GM12878 (cell line): ENCODE measurements at regions not wholly inside any gene's neighbourhood (a gene's known extent, or its start where the extent isn't known, plus 50 kb on each side); places are given as distances from the start of the nearest gene placed in this dataset.

ENCODE experiments used
- BACH1 ChIP-seq: fragments of 450-650 bp; IDR thresholded peaks from 2 replicates; pipeline ENCODE4 v1.6.1; 2017; ENCODE audit warnings: mild to moderate bottlenecking, borderline replicate concordance
- CREB1 ChIP-seq: IDR thresholded peaks from 2 replicates; pipeline ENCODE4 v1.6.1; 2012; ENCODE audit warnings: low read depth, mild to moderate bottlenecking, inconsistent platforms
- ZNF274 ChIP-seq: IDR thresholded peaks from one replicate; pipeline ENCODE4 v1.8.0; 2011; ENCODE audit not compliant: insufficient read length, insufficient read depth
- ZSCAN29 ChIP-seq: fragments of 450-650 bp; IDR thresholded peaks from 2 replicates; pipeline ENCODE4 v1.6.1; 2017; ENCODE audit warnings: mild to moderate bottlenecking, moderate library complexity
- TF ChIP-seq, protein P1 (sequence below), 3 experiments: IDR thresholded peaks in 2 of 3; conservative IDR thresholded peaks in 1 of 3; 2 replicates each; pipeline ENCODE4 v1.5.1; 2011; ENCODE audit warnings: low read depth in 3 of 3, low read length in 3 of 3, mild to moderate bottlenecking in 3 of 3, control low read depth in 2 of 3, moderate library complexity in 2 of 3, inconsistent platforms in 1 of 3, mixed read lengths in 1 of 3; ENCODE audit not compliant: control insufficient read depth in 2 of 3, insufficient read depth in 1 of 3; ENCODE audit errors: extremely low read depth in 1 of 3

GRCh38 chr16:17571499-17572093, 100.8 kb upstream of the XYLT1 start:
- TF ChIP-seq, protein P1, sequence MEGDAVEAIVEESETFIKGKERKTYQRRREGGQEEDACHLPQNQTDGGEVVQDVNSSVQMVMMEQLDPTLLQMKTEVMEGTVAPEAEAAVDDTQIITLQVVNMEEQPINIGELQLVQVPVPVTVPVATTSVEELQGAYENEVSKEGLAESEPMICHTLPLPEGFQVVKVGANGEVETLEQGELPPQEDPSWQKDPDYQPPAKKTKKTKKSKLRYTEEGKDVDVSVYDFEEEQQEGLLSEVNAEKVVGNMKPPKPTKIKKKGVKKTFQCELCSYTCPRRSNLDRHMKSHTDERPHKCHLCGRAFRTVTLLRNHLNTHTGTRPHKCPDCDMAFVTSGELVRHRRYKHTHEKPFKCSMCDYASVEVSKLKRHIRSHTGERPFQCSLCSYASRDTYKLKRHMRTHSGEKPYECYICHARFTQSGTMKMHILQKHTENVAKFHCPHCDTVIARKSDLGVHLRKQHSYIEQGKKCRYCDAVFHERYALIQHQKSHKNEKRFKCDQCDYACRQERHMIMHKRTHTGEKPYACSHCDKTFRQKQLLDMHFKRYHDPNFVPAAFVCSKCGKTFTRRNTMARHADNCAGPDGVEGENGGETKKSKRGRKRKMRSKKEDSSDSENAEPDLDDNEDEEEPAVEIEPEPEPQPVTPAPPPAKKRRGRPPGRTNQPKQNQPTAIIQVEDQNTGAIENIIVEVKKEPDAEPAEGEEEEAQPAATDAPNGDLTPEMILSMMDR (IDR thresholded peaks at IDR 0.05 in 2 of 3, conservative IDR thresholded peaks at IDR 0.05 in 1 of 3; ENCODE audit: control insufficient read depth in 2 of 3, extremely low read depth in 1 of 3, insufficient read depth in 1 of 3, low read depth in 3 of 3, low read length in 3 of 3) = no peak
- TF ChIP-seq BACH1 (no peak), ZSCAN29 (no peak), ZNF274 (no peak), CREB1 (no peak)
